IMR-90 (cell line): ENCODE measurements at regions not wholly inside any gene's neighbourhood (a gene's known extent, or its start where the extent isn't known, plus 50 kb on each side); places are given as distances from the start of the nearest gene placed in this dataset.

ENCODE experiments used
- ATAC-seq: fragments of 200-7000 bp; cut with Tn5 transposase; 2 replicates; pipeline ENCODE4 v1.9.1; 2020; ENCODE audit warnings: low read depth, mild to moderate bottlenecking, moderate library complexity
- BruUV-seq: library from RNA; stranded (reverse); fragments of 400-500 nt; replicated peaks from 2 replicates; lab custom pipeline; 2021; lab: Mats Ljungman, UMichigan
- CTCF ChIA-PET: fragments of 300-600 bp; formaldehyde crosslinking; extraction: SDS; loops from one replicate; lab custom pipeline; 2021; ENCODE audit warnings: antibody characterized with exemption; lab: Yijun Ruan, JAX
- POLR2A ChIA-PET: fragments of 300-600 bp; sonication (Branson Sonifier 250); formaldehyde crosslinking; loops from one replicate; lab custom pipeline; 2022; ENCODE audit warnings: antibody characterized with exemption; ENCODE audit not compliant: unreplicated experiment; lab: Charles Lee
- DNase-seq: peaks from one replicate; pipeline ENCODE4 v3.0.0; 2013
- H2AFZ ChIP-seq: replicated peaks from 2 replicates; pipeline ENCODE3; 2013; ENCODE audit warnings: low read length, mild to moderate bottlenecking; ENCODE audit not compliant: poor library complexity
- H2AK5ac ChIP-seq: 2 replicates; pipeline ENCODE4 v1.6.1; 2013; ENCODE audit warnings: low read depth, low read length, inconsistent platforms
- H2AK9ac ChIP-seq: replicated peaks from 2 replicates; pipeline ENCODE3; 2013; ENCODE audit warnings: mild to moderate bottlenecking, low read depth, low read length, moderate library complexity; ENCODE audit not compliant: poor library complexity
- H2BK120ac ChIP-seq: 2 replicates; pipeline ENCODE4 v1.6.1; 2013; ENCODE audit warnings: low read depth, low read length, inconsistent platforms
- H2BK15ac ChIP-seq: 3 replicates; pipeline ENCODE4 v1.6.1; 2013; ENCODE audit warnings: low read depth, low read length, inconsistent platforms
- H2BK20ac ChIP-seq: 2 replicates; pipeline ENCODE4 v1.6.1; 2013; ENCODE audit warnings: low read depth, mild to moderate bottlenecking, inconsistent platforms, low read length, moderate library complexity
- H2BK5ac ChIP-seq: 2 replicates; pipeline ENCODE4 v1.6.1; 2013; ENCODE audit warnings: mild to moderate bottlenecking, low read depth, low read length, inconsistent platforms; ENCODE audit not compliant: poor library complexity, severe bottlenecking
- H3K14ac ChIP-seq: replicated peaks from 2 replicates; pipeline ENCODE4 v1.6.1; 2013; ENCODE audit warnings: low read depth, low read length, inconsistent platforms
- H3K18ac ChIP-seq: 2 replicates; pipeline ENCODE4 v1.6.1; 2013; ENCODE audit warnings: low read depth, low read length, control low read depth
- H3K23ac ChIP-seq: 2 replicates; pipeline ENCODE4 v1.6.1; 2013; ENCODE audit warnings: low read depth, low read length, inconsistent platforms
- H3K27ac ChIP-seq: 2 replicates; pipeline ENCODE4 v1.5.1; 2013; ENCODE audit warnings: mild to moderate bottlenecking, control low read depth, low read length; ENCODE audit not compliant: insufficient read depth
- H3K27me3 ChIP-seq: 2 replicates; pipeline ENCODE4 v1.6.1; 2013; ENCODE audit warnings: low read length; ENCODE audit not compliant: control insufficient read depth, insufficient read depth
- H3K36me3 ChIP-seq: 2 replicates; pipeline ENCODE4 v1.6.1; 2013; ENCODE audit warnings: low read length, mixed read lengths; ENCODE audit not compliant: control insufficient read depth, insufficient read depth
- H3K4ac ChIP-seq: 2 replicates; pipeline ENCODE4 v1.6.1; 2013; ENCODE audit warnings: low read depth, low read length, inconsistent platforms
- H3K4me1 ChIP-seq: 2 replicates; pipeline ENCODE4 v1.6.1; 2013; ENCODE audit warnings: low read length, mixed read lengths; ENCODE audit not compliant: control insufficient read depth, insufficient read depth
- H3K4me2 ChIP-seq: 2 replicates; pipeline ENCODE4 v1.6.1; 2013; ENCODE audit warnings: low read depth, mild to moderate bottlenecking, control low read depth, low read length, moderate library complexity
- H3K4me3 ChIP-seq: 2 replicates; pipeline ENCODE4 v1.5.1; 2013; ENCODE audit warnings: low read depth, mild to moderate bottlenecking, control low read depth, low read length, moderate library complexity; ENCODE audit not compliant: insufficient read depth
- H3K56ac ChIP-seq: 2 replicates; pipeline ENCODE4 v1.6.1; 2013; ENCODE audit warnings: low read length, inconsistent platforms; ENCODE audit not compliant: insufficient read depth; ENCODE audit errors: extremely low read depth
- H3K79me1 ChIP-seq, 2 experiments: 2 replicates each; pipeline ENCODE4 v1.6.1; 2013; ENCODE audit warnings: low read length in 2 of 2, inconsistent platforms in 1 of 2, low read depth in 1 of 2
- H3K9ac ChIP-seq: 2 replicates; pipeline ENCODE4 v1.6.1; 2013; ENCODE audit warnings: low read depth, low read length, control low read depth
- H3K9me1 ChIP-seq: 2 replicates; pipeline ENCODE4 v1.6.1; 2013; ENCODE audit warnings: low read length, inconsistent platforms; ENCODE audit not compliant: insufficient read depth
- H3K9me3 ChIP-seq: 2 replicates; pipeline ENCODE4 v1.6.1; 2013; ENCODE audit warnings: low read length; ENCODE audit not compliant: control insufficient read depth, insufficient read depth
- H4K20me1 ChIP-seq: 2 replicates; pipeline ENCODE4 v1.6.1; 2013; ENCODE audit warnings: low read length, inconsistent platforms; ENCODE audit not compliant: insufficient read depth
- H4K5ac ChIP-seq: 2 replicates; pipeline ENCODE4 v1.6.1; 2013; ENCODE audit warnings: mild to moderate bottlenecking, low read depth, low read length, control low read depth
- H4K8ac ChIP-seq, 2 experiments: 2 replicates each; pipeline ENCODE4 v1.6.1; 2013; ENCODE audit warnings: low read depth in 2 of 2, low read length in 2 of 2, control low read depth in 1 of 2, inconsistent platforms in 1 of 2
- H4K91ac ChIP-seq: 2 replicates; pipeline ENCODE4 v1.6.1; 2013; ENCODE audit warnings: low read depth, low read length, inconsistent platforms; ENCODE audit not compliant: insufficient read depth
- MAFK ChIP-seq: IDR thresholded peaks from 2 replicates; pipeline ENCODE4 v1.6.1; 2012; ENCODE audit warnings: low read depth, low read length, improper control_type of control experiment
- RAD21 ChIP-seq: IDR thresholded peaks from 2 replicates; pipeline ENCODE4 v1.6.1; 2012; ENCODE audit warnings: low read length, improper control_type of control experiment
- SMC3 ChIP-seq: fragments of 150-350 bp; IDR thresholded peaks from 2 replicates; pipeline ENCODE4 v1.6.1; 2016; ENCODE audit warnings: low read depth, mild to moderate bottlenecking, antibody characterized with exemption, low read length, moderate library complexity
- WGBS, 2 experiments: methylation state at CpG; one replicate each; pipeline versions ENCODE4 v1.1.5 to v1.1.7; 2013; ENCODE audit warnings: missing lambda C conversion rate in 2 of 2; ENCODE audit not compliant: insufficient read length in 1 of 2; ENCODE audit errors: extremely low coverage in 2 of 2; 5-methylcytosine and 5-hydroxymethylcytosine counted together
- dilution Hi-C: fragments of 300-500 bp; cut with HindIII; formaldehyde crosslinking; loops from one replicate; pipeline ENCODE4 v1.14.3; 2018; ENCODE audit warnings: low sequenced_read_pairs; ENCODE audit not compliant: unreplicated experiment
- in situ Hi-C: fragments of 300-500 bp; cut with MboI; formaldehyde crosslinking; loops from 3 replicates; pipeline ENCODE4 v1.14.3; 2019; ENCODE audit warnings: low sequenced_read_pairs, inconsistent platforms, mixed read lengths
- intact Hi-C: fragments of 100-400 bp; cut with micrococcal nuclease; formaldehyde crosslinking; loops from 2 replicates; pipeline ENCODE4 v1.10.0; 2022
- TF ChIP-seq, protein P1 (sequence below): conservative IDR thresholded peaks from 2 replicates; pipeline ENCODE4 v1.5.1; 2012; ENCODE audit warnings: mild to moderate bottlenecking, low read depth, low read length, improper control_type of control experiment

DNA sequence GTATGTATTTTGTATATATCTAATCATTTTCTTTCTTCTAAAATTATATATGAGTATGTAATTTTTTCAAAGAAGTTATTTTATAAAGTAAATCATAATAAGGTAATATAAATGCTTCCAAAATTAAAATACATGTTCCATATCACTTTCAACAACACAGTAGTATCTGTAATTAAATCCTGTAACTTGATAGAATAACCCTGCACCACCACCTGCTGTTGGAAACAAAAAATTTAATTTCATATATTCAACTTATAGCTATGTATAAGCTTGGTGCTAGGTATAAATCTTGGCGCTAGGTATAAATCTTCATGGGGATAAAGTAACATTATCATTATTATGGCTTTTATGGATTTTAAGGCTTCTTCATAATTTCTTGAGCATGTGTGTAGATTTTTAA lies 149.7 kb upstream of the DCN start:
- in situ Hi-C loops, result no loop called here

More for the DNA sequence above, 149.7 kb upstream of the DCN start:
- BruUV-seq, result no TSS peak
- Histone ChIP-seq H2BK5ac (no peak overlapping the region), H3K36me3 (no peaks in the 10 kb centered on the region), H4K91ac (no peak overlapping the region), H3K79me1 (no peaks in the 10 kb centered on the region; a peak in 1 of 4 replicates), H3K14ac (no peak overlapping the region), H2AK9ac (no peak overlapping the region), H2BK120ac (no peak overlapping the region), H3K27me3 (no peaks in the 10 kb centered on the region), H3K18ac (no peak overlapping the region), H2AK5ac (no peak overlapping the region), H4K8ac (no peak overlapping the region), H3K56ac (no peak overlapping the region; the same call in 1 of the 2 replicates), H3K23ac (no peak overlapping the region), H3K4me1 (peaks cover 5% of the 10 kb centered on the region), H4K5ac (no peak overlapping the region), H2BK20ac (no peak overlapping the region), H3K9ac (no peak overlapping the region), H2BK15ac (no peak overlapping the region), H3K4me3 (no peak overlapping the region), H3K9me3 (no peaks in the 10 kb centered on the region), H2AFZ (no peak overlapping the region), H3K4ac (no peak overlapping the region), H4K20me1 (no peaks in the 10 kb centered on the region), H3K27ac (no peak overlapping the region), H3K9me1 (no peaks in the 10 kb centered on the region), H3K4me2 (no peak overlapping the region)
- no CpG with 5 or more reads among the region's 1 CpG for whole genome bisulfite sequencing, 2 experiments
- intact Hi-C loops (no loop called here), dilution Hi-C loops (loop anchor here (25.0 kb wide), 1 partner anchor 345 kb away; no protein-coding TSS in a partner anchor)
- TF ChIP-seq, protein P1, sequence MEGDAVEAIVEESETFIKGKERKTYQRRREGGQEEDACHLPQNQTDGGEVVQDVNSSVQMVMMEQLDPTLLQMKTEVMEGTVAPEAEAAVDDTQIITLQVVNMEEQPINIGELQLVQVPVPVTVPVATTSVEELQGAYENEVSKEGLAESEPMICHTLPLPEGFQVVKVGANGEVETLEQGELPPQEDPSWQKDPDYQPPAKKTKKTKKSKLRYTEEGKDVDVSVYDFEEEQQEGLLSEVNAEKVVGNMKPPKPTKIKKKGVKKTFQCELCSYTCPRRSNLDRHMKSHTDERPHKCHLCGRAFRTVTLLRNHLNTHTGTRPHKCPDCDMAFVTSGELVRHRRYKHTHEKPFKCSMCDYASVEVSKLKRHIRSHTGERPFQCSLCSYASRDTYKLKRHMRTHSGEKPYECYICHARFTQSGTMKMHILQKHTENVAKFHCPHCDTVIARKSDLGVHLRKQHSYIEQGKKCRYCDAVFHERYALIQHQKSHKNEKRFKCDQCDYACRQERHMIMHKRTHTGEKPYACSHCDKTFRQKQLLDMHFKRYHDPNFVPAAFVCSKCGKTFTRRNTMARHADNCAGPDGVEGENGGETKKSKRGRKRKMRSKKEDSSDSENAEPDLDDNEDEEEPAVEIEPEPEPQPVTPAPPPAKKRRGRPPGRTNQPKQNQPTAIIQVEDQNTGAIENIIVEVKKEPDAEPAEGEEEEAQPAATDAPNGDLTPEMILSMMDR, result peak; percentile 35
- peak; percentile 37; the same call in 1 of the 2 replicates for TF ChIP-seq SMC3
- TF ChIP-seq RAD21, result peak; percentile 43
- TF ChIP-seq MAFK, result no peak
- ATAC-seq (no peak), DNase-seq (peak; percentile 34)
- POLR2A ChIA-PET, result no interaction called here
- CTCF ChIA-PET, result interaction anchor here (1.0 kb wide), 1 partner anchor 23 kb away, joined by 3 read pairs; no protein-coding TSS in a partner anchor
